Endothelial cell (in vitro differentiated cells): ENCODE measurements at regions not wholly inside any gene's neighbourhood (a gene's known extent, or its start where the extent isn't known, plus 50 kb on each side); places are given as distances from the start of the nearest gene placed in this dataset.

ENCODE experiments used
- DNase-seq: peaks from one replicate; pipeline ENCODE4 v3.0.0; 2021; ENCODE audit warnings: low spot score
- H3K27ac Mint-ChIP-seq: one replicate; pipeline ENCODE4 v1.8.0; 2021; ENCODE audit warnings: mixed read lengths, inconsistent platforms; ENCODE audit not compliant: unreplicated experiment
- H3K27me3 Mint-ChIP-seq: one replicate; pipeline ENCODE4 v1.8.0; 2021; ENCODE audit warnings: mild to moderate bottlenecking, moderate library complexity, mixed read lengths, inconsistent platforms; ENCODE audit not compliant: unreplicated experiment
- H3K36me3 Mint-ChIP-seq: one replicate; pipeline ENCODE4 v1.8.0; 2021; ENCODE audit warnings: mild to moderate bottlenecking, low read depth, mixed read lengths, inconsistent platforms; ENCODE audit not compliant: unreplicated experiment
- H3K4me1 Mint-ChIP-seq: one replicate; pipeline ENCODE4 v1.8.0; 2021; ENCODE audit warnings: mild to moderate bottlenecking, mixed read lengths, inconsistent platforms; ENCODE audit not compliant: unreplicated experiment
- H3K4me3 Mint-ChIP-seq: one replicate; pipeline ENCODE4 v1.8.0; 2021; ENCODE audit warnings: mild to moderate bottlenecking, mixed read lengths, inconsistent platforms; ENCODE audit not compliant: unreplicated experiment
- H3K9me3 Mint-ChIP-seq: one replicate; pipeline ENCODE4 v1.8.0; 2021; ENCODE audit warnings: mixed read lengths, inconsistent platforms; ENCODE audit not compliant: unreplicated experiment
- CTCF ChIP-seq: fragments of 200-600 bp; sonication (generic); IDR thresholded peaks from one replicate; pipeline ENCODE4 v1.5.0; 2021; ENCODE audit warnings: antibody characterized with exemption; ENCODE audit not compliant: unreplicated experiment

GRCh38 chr5:155381654-155382053 lies 368.1 kb downstream of the KIF4B start:
- no peak for DNase-seq
- no peaks in the 10 kb centered on the region for H3K9me3 Mint-ChIP-seq
- H3K4me3 Mint-ChIP-seq, result no peak overlapping the region
- H3K27me3 Mint-ChIP-seq, result peaks cover 3% of the 10 kb centered on the region
- no peaks in the 10 kb centered on the region for H3K36me3 Mint-ChIP-seq
- H3K27ac Mint-ChIP-seq, result no peak overlapping the region
- H3K4me1 Mint-ChIP-seq, result no peaks in the 10 kb centered on the region
- no peak for TF ChIP-seq CTCF

GRCh38 chr5:155389498-155389897 lies 375.9 kb downstream of the KIF4B start:
- DNase-seq, result no peak
- no peak for TF ChIP-seq CTCF
- H3K4me3 Mint-ChIP-seq, result no peak overlapping the region
- no peaks in the 10 kb centered on the region for H3K36me3 Mint-ChIP-seq
- no peaks in the 10 kb centered on the region for H3K9me3 Mint-ChIP-seq
- peaks cover 3% of the 10 kb centered on the region for H3K27me3 Mint-ChIP-seq
- no peak overlapping the region for H3K27ac Mint-ChIP-seq
- peaks cover 9% of the 10 kb centered on the region for H3K4me1 Mint-ChIP-seq

GRCh38 chr5:155394727-155395126 lies 381.2 kb downstream of the KIF4B start:
- DNase-seq, result no peak
- no peak overlapping the region for H3K4me3 Mint-ChIP-seq
- no peaks in the 10 kb centered on the region for H3K9me3 Mint-ChIP-seq
- H3K36me3 Mint-ChIP-seq, result no peaks in the 10 kb centered on the region
- H3K4me1 Mint-ChIP-seq, result peaks cover 9% of the 10 kb centered on the region
- no peaks in the 10 kb centered on the region for H3K27me3 Mint-ChIP-seq
- H3K27ac Mint-ChIP-seq, result no peak overlapping the region
- TF ChIP-seq CTCF, result no peak

DNA sequence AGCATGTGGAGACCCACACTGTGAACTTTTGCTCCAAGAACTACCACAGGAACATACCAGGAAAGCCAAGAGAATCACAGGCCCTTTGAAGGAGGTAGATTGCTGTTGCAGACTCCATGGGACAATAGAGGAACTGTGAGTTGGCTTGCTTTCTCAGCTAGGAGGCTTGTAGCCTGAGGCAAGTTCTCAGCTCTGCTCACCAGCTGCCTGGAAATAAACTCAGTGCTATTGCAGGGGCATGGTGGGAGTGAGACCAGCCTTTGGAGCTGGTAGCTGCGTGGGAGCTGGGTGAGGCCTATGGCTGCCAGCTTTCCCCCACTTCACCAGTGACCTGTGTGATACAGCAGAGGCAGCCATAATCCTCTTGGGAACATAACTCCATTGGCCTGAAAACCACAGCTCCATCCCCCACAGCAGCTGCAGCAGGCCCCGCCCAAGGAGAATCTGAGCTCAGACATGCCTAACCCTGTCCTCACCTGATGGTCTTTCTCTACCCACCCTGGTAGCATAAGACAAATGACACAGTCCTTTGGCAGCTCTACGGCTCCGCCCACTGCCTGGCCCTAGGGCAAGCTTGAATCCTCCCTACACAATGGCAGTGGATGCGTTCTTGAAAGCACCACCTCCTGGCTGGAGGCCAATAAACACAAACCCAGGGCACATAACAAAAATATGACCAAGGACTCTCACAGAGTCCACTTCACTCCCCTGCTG lies 389.5 kb downstream of the KIF4B start:
- no peak for DNase-seq
- no peak overlapping the region for H3K4me3 Mint-ChIP-seq
- no peak overlapping the region for H3K27ac Mint-ChIP-seq
- H3K9me3 Mint-ChIP-seq, result no peaks in the 10 kb centered on the region
- H3K4me1 Mint-ChIP-seq, result no peaks in the 10 kb centered on the region
- no peak for TF ChIP-seq CTCF
- H3K36me3 Mint-ChIP-seq, result no peaks in the 10 kb centered on the region
- H3K27me3 Mint-ChIP-seq, result peaks cover 1% of the 10 kb centered on the region

DNA sequence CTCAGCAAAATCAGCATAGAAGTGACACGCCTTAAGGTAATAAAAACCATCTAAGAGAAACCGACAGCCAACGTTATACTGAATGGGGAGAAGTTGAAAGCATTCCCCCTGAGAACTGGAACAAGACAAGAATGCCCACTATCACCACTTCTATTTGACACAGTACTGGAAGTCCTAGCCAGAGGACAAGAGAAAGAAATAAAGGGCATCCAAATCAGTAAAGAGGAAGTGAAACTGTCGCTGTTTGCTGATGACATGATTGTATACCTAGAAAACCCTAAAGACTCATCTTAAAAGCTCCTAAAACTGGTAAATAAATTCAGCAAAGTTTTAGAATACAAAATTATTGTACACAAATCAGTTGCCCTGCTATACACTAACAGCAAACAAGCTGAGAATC lies 393.3 kb downstream of the KIF4B start:
- Mint-ChIP-seq H3K36me3 (no peaks in the 10 kb centered on the region), H3K4me3 (no peak overlapping the region), H3K9me3 (no peaks in the 10 kb centered on the region), H3K4me1 (no peaks in the 10 kb centered on the region), H3K27me3 (no peaks in the 10 kb centered on the region), H3K27ac (no peak overlapping the region)
- no peak for TF ChIP-seq CTCF
- DNase-seq, result no peak
